Coronary artery (tissue), 2 donors: ENCODE measurements at regions not wholly inside any gene's neighbourhood (a gene's known extent, or its start where the extent isn't known, plus 50 kb on each side); places are given as distances from the start of the nearest gene placed in this dataset.

Experiments
- DNase-seq: peaks from one replicate; pipeline ENCODE4 v3.0.0-alpha.2; 2017; ENCODE audit warnings: low spot score
- H3K27ac ChIP-seq, 2 donors: fragments of 200-600 bp; sonication (generic); one replicate each; pipeline ENCODE4 v1.5.1; 2016 to 2019
- H3K4me3 ChIP-seq: fragments of 200-600 bp; sonication (generic); 2 replicates; pipeline ENCODE4 v1.5.1; 2016; ENCODE audit warnings: mild to moderate bottlenecking, moderate library complexity
- TF ChIP-seq, protein P1 (sequence below): fragments of 200-600 bp; sonication (generic); IDR thresholded peaks from one replicate; pipeline ENCODE4 v1.5.1; 2019; ENCODE audit warnings: antibody characterized with exemption

DNA sequence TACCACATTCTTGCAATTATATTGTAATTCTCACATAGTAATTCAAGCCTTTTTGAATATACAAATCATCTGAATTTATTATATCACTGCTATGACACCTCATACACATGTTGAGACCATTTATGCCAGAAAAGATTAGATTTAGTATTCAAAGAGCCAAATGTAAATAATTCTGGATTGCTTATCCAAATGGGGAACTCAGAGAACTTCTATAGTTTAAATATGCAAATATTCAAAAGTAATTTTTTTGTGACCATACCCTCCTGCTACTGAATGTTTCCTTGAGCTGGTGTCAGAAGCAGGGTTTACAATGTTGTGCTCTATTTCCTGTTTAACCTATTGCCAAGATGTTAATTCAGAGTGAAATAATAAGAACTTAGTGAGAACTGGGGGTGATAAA lies 372.2 kb downstream of the TRIML1 start:
- DNase-seq = no peak
- H3K4me3 ChIP-seq = no peak overlapping the region
- H3K27ac ChIP-seq = no peak overlapping the region
- TF ChIP-seq, protein P1, sequence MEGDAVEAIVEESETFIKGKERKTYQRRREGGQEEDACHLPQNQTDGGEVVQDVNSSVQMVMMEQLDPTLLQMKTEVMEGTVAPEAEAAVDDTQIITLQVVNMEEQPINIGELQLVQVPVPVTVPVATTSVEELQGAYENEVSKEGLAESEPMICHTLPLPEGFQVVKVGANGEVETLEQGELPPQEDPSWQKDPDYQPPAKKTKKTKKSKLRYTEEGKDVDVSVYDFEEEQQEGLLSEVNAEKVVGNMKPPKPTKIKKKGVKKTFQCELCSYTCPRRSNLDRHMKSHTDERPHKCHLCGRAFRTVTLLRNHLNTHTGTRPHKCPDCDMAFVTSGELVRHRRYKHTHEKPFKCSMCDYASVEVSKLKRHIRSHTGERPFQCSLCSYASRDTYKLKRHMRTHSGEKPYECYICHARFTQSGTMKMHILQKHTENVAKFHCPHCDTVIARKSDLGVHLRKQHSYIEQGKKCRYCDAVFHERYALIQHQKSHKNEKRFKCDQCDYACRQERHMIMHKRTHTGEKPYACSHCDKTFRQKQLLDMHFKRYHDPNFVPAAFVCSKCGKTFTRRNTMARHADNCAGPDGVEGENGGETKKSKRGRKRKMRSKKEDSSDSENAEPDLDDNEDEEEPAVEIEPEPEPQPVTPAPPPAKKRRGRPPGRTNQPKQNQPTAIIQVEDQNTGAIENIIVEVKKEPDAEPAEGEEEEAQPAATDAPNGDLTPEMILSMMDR = no peak

DNA sequence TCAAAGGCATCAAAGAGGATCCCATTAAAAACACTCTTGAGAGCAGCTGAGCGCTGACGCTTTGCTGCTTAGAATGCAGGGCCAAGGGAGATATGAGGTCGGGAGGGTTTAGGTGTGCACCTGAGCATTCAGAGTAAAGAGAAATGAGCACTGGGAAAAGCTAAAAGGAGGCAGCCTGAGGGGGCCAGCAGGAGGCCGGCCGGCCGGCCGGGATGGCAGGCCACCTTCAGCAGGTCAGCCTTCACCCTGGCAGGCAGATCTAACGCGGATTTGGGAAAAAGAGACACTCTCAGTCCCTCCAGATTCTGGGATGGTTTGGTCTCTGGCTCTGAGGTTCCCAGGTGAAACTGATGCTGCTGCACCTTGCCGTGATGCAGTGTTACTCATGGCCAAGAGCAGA lies 393.5 kb downstream of the TRIML1 start:
- no peak overlapping the region for H3K4me3 ChIP-seq
- TF ChIP-seq, protein P1 = no peak
- no peak for DNase-seq

DNA sequence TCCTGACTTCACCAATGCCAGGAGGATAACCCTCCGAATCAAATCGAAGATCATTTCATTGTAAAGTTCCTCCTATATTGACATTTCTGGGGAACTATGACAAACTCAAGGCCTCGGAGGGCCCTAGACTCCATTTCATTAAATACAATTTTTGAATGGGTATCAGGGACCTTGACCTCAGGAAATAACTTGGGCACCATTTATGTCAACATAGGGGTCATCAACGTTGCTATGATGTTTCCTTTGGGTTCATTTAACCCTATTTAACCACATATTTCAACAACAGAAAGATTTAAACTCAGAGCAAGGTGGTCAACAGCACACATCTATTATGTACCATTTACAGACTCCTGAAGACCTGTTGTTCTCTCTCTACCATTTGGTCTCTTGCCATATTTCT lies 395.1 kb downstream of the TRIML1 start:
- Histone ChIP-seq H3K4me3 (no peak overlapping the region), H3K27ac (no peak overlapping the region)
- no peak for DNase-seq
- TF ChIP-seq, protein P1 = no peak

More for the DNA sequence above, 393.5 kb downstream of the TRIML1 start:
- no peak overlapping the region for H3K27ac ChIP-seq

DNA sequence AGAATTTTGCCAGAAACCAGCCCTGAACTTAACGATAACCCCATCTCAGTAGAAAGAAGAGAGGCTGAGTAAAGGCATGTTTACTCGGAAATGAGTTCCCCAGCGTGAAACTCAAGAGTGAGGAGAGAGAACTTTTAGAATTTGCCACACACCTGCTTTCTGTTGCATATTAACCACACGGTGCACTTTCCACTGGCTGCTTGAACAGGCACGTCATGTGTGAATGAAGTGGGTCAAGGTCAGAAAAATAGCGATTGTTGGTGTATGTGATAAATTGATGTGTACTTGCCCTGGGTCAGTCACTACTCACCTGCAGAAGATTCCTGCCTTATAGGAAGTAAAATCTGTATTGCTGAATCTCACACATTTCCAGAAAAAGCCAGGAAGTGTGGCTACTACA lies 395.7 kb downstream of the TRIML1 start:
- no peak for DNase-seq

DNA sequence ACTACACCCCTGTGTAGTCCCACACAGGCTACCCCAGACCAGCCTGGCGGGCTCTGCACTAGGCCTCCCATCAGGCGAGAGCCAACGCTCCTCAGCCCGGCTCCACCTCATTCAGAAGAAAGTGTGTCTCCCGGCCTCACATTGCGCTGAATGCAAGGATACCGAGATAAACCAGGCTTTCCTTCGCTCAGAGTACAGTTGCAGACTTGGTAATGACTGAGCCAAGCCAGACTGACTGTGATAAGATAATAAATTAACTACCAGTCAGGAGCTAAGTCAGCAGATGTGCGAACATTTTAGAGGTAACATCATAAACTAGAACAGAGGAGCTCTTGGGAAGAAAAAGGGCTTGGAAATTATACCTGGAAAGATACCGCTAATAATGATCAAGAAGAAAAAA lies 397.6 kb downstream of the TRIML1 start:
- H3K4me3 ChIP-seq = no peak overlapping the region
- no peak overlapping the region for H3K27ac ChIP-seq
- DNase-seq = no peak
- TF ChIP-seq, protein P1 = no peak

More for the DNA sequence above, 395.7 kb downstream of the TRIML1 start:
- H3K27ac ChIP-seq = no peak overlapping the region
- no peak overlapping the region for H3K4me3 ChIP-seq
- TF ChIP-seq, protein P1 = no peak

DNA sequence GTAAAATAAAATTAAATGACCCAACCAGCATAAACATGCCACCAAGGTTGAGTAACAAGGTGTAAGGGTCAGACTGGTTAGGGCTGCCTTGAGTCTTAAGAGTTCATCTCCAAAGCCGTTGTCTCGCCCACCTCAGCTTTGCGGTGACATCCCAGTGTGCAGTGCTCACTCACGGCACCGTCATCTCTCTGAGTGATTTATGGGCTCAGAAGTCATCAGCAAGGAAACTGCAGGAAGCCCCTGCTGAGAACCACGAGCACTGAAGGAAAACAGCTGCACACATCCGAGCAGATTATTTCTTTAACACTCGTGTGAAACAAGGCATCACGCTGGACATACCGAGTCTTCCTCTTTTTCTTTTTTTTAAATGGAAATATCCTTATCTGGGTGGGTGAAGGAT lies 411.1 kb downstream of the TRIML1 start:
- Histone ChIP-seq H3K27ac (no peak overlapping the region), H3K4me3 (no peak overlapping the region)
- DNase-seq = no peak
- TF ChIP-seq, protein P1 = no peak

DNA sequence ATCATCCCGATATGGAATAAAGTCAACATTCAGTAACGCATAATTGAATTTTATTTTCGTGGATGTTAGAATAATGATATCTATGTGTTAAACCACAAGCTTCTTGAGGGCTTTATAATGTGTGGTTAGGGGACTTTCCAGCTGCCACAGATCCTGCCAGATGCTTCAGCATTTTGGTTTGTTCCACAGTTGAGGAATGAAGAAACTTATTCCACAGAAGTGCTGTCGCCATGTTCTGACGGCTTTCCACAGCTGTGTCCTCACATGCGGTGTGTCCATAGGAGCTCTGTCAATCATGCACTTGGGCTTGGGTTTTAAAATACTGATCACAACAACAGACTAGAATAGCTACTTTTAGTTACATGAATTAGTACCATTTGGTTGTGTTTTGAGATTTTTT lies 411.9 kb downstream of the TRIML1 start:
- Histone ChIP-seq H3K4me3 (no peak overlapping the region), H3K27ac (no peak overlapping the region)
- TF ChIP-seq, protein P1 = no peak
- no peak for DNase-seq
